Choroid plexus epithelial cell (primary cell): ENCODE measurements at regions not wholly inside any gene's neighbourhood (a gene's known extent, or its start where the extent isn't known, plus 50 kb on each side); places are given as distances from the start of the nearest gene placed in this dataset.

Source experiments
- DNase-seq: peaks from one replicate; pipeline ENCODE4 v3.0.0-alpha.2; 2010; ENCODE audit warnings: low read depth
- H3K4me3 ChIP-seq: 2 replicates; pipeline ENCODE4 v1.5.1; 2011; ENCODE audit warnings: low read depth, mild to moderate bottlenecking, control low read depth, low read length, moderate library complexity
- TF ChIP-seq, protein P1 (sequence below): conservative IDR thresholded peaks from 2 replicates; pipeline ENCODE4 v1.5.1; 2011; ENCODE audit warnings: low read depth, mild to moderate bottlenecking, control low read depth, inconsistent platforms, low read length, moderate library complexity

DNA sequence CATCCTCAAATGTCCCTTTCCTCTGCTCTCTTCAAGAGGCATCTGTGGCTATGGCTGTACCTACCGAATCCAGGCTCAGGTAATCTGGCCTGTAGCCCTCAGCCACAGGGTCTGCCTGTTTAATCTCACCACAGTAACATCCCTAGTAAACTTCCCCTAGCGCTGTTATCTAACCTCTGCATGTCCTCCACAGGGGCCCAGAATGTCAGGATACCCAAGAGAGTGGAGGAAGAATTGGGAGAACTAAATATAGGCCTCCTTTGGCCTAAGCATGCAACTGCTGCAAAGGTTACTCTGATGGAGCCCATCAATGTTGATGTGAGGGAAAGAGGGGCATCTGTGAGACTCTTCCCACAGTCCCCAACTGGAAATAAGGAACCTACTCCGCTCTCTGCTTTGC is 63.2 kb upstream of the IFNG-AS1 start:
- DNase-seq: no peak
- TF ChIP-seq, protein P1, sequence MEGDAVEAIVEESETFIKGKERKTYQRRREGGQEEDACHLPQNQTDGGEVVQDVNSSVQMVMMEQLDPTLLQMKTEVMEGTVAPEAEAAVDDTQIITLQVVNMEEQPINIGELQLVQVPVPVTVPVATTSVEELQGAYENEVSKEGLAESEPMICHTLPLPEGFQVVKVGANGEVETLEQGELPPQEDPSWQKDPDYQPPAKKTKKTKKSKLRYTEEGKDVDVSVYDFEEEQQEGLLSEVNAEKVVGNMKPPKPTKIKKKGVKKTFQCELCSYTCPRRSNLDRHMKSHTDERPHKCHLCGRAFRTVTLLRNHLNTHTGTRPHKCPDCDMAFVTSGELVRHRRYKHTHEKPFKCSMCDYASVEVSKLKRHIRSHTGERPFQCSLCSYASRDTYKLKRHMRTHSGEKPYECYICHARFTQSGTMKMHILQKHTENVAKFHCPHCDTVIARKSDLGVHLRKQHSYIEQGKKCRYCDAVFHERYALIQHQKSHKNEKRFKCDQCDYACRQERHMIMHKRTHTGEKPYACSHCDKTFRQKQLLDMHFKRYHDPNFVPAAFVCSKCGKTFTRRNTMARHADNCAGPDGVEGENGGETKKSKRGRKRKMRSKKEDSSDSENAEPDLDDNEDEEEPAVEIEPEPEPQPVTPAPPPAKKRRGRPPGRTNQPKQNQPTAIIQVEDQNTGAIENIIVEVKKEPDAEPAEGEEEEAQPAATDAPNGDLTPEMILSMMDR: no peak
- H3K4me3 ChIP-seq: no peak overlapping the region

DNA sequence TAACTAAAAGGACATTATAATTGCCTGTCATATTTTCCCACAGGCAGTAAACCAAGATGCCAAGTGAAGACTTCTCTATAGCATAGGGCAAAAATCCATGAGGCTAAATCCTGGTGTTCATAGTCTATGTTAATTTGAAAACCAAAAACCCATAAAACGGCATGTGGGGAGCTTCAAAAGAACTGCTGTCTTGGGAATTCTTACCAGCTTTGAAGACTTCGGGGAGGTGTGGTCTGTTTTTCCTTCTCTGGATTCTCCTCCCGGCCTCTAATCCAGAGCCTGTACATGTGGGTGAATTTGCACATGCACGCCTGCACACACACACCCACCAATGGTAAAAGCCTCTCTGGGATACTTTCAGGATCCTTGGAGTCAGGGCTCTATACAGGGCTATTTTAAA is 61.9 kb upstream of the IFNG-AS1 start:
- TF ChIP-seq, protein P1: no peak

DNA sequence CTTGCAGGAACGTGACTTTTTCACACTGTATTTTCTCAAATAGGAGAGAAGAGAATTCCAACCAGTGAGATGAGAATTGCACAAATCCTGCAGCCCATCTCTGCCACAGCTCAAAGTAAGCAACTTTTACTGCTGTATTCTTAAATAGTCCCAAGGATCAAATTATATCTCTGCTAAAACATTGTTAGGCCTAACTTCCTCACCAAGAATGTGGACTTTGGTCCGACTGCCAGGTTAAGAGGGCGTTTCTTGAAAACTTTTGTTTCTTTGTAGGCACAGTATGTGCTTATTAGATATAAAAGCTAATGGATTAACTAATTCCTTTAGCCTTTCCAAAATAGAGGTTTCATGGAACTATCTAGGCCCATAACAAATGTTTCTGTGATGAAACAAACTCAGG is 61.4 kb upstream of the IFNG-AS1 start:
- no peak overlapping the region for H3K4me3 ChIP-seq
- DNase-seq: no peak
- TF ChIP-seq, protein P1: no peak

More for the DNA sequence above, 61.9 kb upstream of the IFNG-AS1 start:
- DNase-seq: no peak
- H3K4me3 ChIP-seq: no peak overlapping the region

DNA sequence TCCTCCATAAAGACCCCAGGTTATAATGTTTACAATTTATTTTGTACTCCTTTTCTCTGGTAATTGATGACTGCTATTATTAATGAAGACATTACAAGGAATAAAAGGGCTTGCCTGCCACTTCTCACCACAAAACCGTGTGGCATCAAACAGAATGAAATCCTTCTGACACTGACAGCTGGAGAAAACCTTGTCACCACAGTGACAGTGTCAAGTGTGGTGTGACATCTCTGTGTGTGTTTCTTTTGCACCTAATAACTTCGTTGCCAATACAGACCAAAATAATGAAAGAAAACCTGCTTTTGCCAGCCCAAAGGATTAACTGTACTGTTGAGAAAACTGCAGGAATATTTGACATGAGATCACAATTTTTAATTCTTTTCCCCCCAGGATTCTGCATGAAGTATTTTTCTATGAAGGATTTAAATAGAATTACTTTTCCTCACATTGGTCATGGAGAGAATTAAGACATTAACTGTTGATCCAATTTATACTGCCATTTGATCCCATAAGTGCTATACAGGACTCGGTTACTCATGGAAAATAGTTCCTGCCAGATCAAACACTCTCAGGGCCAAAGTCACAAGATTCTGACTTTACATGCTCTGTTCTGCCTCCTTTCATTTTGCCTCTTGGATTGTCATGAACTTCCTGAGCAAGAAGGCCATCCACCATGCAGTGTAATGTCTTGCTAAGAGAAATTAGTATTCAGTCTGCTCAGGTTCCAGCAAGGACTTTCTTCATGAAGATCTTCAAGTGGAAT is 60.4 kb upstream of the IFNG-AS1 start:
- TF ChIP-seq, protein P1: no peak
- no peak for DNase-seq
- no peak overlapping the region for H3K4me3 ChIP-seq

DNA sequence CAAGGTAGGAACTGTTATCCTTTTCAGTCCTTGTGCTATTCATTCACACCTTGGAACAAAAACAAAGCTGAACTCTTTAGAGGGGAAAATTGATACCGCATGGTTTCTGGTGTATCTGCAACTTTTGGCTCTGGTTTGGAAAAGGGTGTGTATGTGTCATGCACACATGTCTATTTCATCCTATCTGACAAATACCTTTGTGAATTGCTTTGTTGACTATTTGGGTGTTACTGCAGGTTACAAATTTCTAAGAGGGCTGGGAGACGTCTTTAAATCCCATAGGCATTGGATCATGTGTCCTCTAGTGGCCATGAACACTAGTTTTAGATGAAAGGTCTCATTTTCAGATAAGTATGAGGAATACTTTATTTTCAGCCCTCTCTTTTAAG is 59.9 kb upstream of the IFNG-AS1 start:
- no peak for DNase-seq
- TF ChIP-seq, protein P1: no peak
- no peak overlapping the region for H3K4me3 ChIP-seq

DNA sequence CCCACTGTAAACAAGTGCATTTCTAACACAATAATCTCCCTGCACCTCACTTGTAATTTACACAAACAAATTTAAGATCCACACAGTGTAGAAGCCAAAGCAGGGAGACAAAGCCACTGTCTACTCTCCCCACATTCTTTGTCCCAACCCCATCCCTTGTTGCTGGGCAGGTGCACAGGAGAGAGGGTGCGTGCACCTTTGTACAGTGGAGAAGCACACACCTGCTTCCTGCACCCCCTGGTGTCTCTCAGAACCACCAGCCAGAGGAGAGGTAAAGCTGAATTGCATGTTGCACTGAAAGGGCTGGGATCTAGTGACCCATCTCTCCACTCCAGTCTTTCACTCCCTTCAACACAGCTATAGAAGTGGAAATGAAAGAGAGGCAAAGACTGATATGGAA is 51.4 kb upstream of the IFNG-AS1 start:
- no peak for DNase-seq
- no peak overlapping the region for H3K4me3 ChIP-seq
- TF ChIP-seq, protein P1: no peak
